HEK293 (cell line): ENCODE measurements at regions not wholly inside any gene's neighbourhood (a gene's known extent, or its start where the extent isn't known, plus 50 kb on each side); places are given as distances from the start of the nearest gene placed in this dataset.

Experiments
- CTCF ChIA-PET: fragments of 350-600 bp; formaldehyde crosslinking; extraction: SDS; loops from one replicate; lab custom pipeline; 2021; ENCODE audit warnings: antibody characterized with exemption; lab: Yijun Ruan, JAX
- POLR2A ChIA-PET: fragments of 300-600 bp; formaldehyde crosslinking; extraction: SDS; loops from one replicate; lab custom pipeline; 2020; ENCODE audit warnings: antibody characterized with exemption, inconsistent platforms; lab: Yijun Ruan, JAX
- H3K27ac ChIP-seq: fragments of 200-500 bp; sonication (Bioruptor generic); 2 replicates; pipeline ENCODE4 v1.5.1; 2014; ENCODE audit warnings: low read depth, low read length, control low read depth, inconsistent platforms; ENCODE audit errors: extremely low read depth
- H3K36me3 ChIP-seq, 2 experiments: fragments of 200-500 bp in 1 of 2; sonication (Bioruptor generic) in 1 of 2; 1 replicate in 1 of 2; 2 replicates in 1 of 2; pipeline ENCODE4 v1.5.1; 2014 to 2017; ENCODE audit warnings: inconsistent platforms in 2 of 2, low read length in 2 of 2; ENCODE audit not compliant: control insufficient read depth in 2 of 2, insufficient read depth in 1 of 2
- H3K4me1 ChIP-seq: fragments of 200-500 bp; sonication (Bioruptor generic); 2 replicates; pipeline ENCODE4 v1.5.1; 2014; ENCODE audit warnings: mild to moderate bottlenecking, low read length, inconsistent platforms; ENCODE audit not compliant: control insufficient read depth, insufficient read depth
- H3K4me3 ChIP-seq: 2 replicates; pipeline ENCODE4 v1.5.1; 2011; ENCODE audit warnings: low read depth, mild to moderate bottlenecking, control low read depth, low read length, moderate library complexity
- H3K9me3 ChIP-seq: fragments of 200-500 bp; sonication (Bioruptor generic); 2 replicates; pipeline ENCODE4 v1.5.1; 2014; ENCODE audit warnings: low read depth, low read length, inconsistent platforms; ENCODE audit not compliant: control insufficient read depth, insufficient read depth
- GFI1B ChIP-seq: fragments of 450-650 bp; formaldehyde crosslinking; IDR thresholded peaks from 2 replicates; pipeline ENCODE4 v1.5.1; 2016; ENCODE audit warnings: missing biosample characterization, missing genetic modification characterization
- HOXA7 ChIP-seq: sonication (generic); formaldehyde crosslinking; IDR thresholded peaks from 2 replicates; pipeline ENCODE4 v1.8.1; 2022; ENCODE audit warnings: missing genetic modification reagents, borderline replicate concordance
- HOXC10 ChIP-seq: sonication (generic); formaldehyde crosslinking; IDR thresholded peaks from 2 replicates; pipeline ENCODE4 v1.8.1; 2023; ENCODE audit warnings: mild to moderate bottlenecking, missing genetic modification reagents
- MYNN ChIP-seq: fragments of 450-650 bp; formaldehyde crosslinking; IDR thresholded peaks from 2 replicates; pipeline ENCODE4 v1.5.1; 2016; ENCODE audit warnings: missing biosample characterization, missing genetic modification characterization, borderline replicate concordance
- MZF1 ChIP-seq: fragments of 450-650 bp; formaldehyde crosslinking; IDR thresholded peaks from 2 replicates; pipeline ENCODE4 v1.5.1; 2017; ENCODE audit warnings: missing biosample characterization, missing genetic modification characterization, borderline replicate concordance
- SETDB1 ChIP-seq: IDR thresholded peaks from one replicate; pipeline ENCODE4 v1.6.1; 2017; ENCODE audit warnings: mild to moderate bottlenecking, low read length, moderate library complexity, mixed read lengths; ENCODE audit not compliant: insufficient read length
- SP3 ChIP-seq: fragments of 450-650 bp; formaldehyde crosslinking; IDR thresholded peaks from 2 replicates; pipeline ENCODE4 v1.5.1; 2016; ENCODE audit warnings: missing biosample characterization, missing genetic modification characterization
- TRIM28 ChIP-seq: IDR thresholded peaks from 2 replicates; pipeline ENCODE4 v1.6.1; 2011; ENCODE audit warnings: low read length, control low read depth, borderline replicate concordance
- ZBTB17 ChIP-seq: fragments of 450-650 bp; formaldehyde crosslinking; IDR thresholded peaks from 2 replicates; pipeline ENCODE4 v1.5.1; 2016; ENCODE audit warnings: missing biosample characterization, missing genetic modification characterization
- ZBTB48 ChIP-seq: fragments of 450-650 bp; formaldehyde crosslinking; IDR thresholded peaks from 2 replicates; pipeline ENCODE4 v1.5.1; 2016; ENCODE audit warnings: missing biosample characterization, missing genetic modification characterization
- ZNF155 ChIP-seq: fragments of 450-650 bp; formaldehyde crosslinking; IDR thresholded peaks from 2 replicates; pipeline ENCODE4 v1.5.1; 2016; ENCODE audit warnings: missing biosample characterization, missing genetic modification characterization
- ZNF174 ChIP-seq: fragments of 450-650 bp; formaldehyde crosslinking; IDR thresholded peaks from 2 replicates; pipeline ENCODE4 v1.5.0; 2017; ENCODE audit warnings: missing biosample characterization, mild to moderate bottlenecking, missing genetic modification characterization
- ZNF175 ChIP-seq: fragments of 450-650 bp; formaldehyde crosslinking; IDR thresholded peaks from 2 replicates; pipeline ENCODE4 v1.5.1; 2016; ENCODE audit warnings: missing biosample characterization, missing genetic modification characterization
- ZNF2 ChIP-seq: fragments of 450-650 bp; formaldehyde crosslinking; IDR thresholded peaks from 2 replicates; pipeline ENCODE4 v1.5.1; 2016; ENCODE audit warnings: missing biosample characterization, missing genetic modification characterization
- ZNF211 ChIP-seq: fragments of 450-650 bp; formaldehyde crosslinking; IDR thresholded peaks from 2 replicates; pipeline ENCODE4 v1.5.1; 2016; ENCODE audit warnings: low read depth, missing biosample characterization, missing genetic modification characterization
- ZNF239 ChIP-seq: fragments of 450-650 bp; formaldehyde crosslinking; IDR thresholded peaks from 2 replicates; pipeline ENCODE4 v1.5.1; 2016; ENCODE audit warnings: missing biosample characterization, missing genetic modification characterization
- ZNF248 ChIP-seq: fragments of 450-650 bp; formaldehyde crosslinking; IDR thresholded peaks from 2 replicates; pipeline ENCODE4 v1.5.1; 2017; ENCODE audit warnings: missing biosample characterization, missing genetic modification characterization
- ZNF521 ChIP-seq: fragments of 450-650 bp; formaldehyde crosslinking; IDR thresholded peaks from 2 replicates; pipeline ENCODE4 v1.5.1; 2017; ENCODE audit warnings: missing biosample characterization, mild to moderate bottlenecking, missing genetic modification characterization
- ZNF544 ChIP-seq: fragments of 450-650 bp; formaldehyde crosslinking; IDR thresholded peaks from 2 replicates; pipeline ENCODE4 v1.5.0; 2017; ENCODE audit warnings: missing biosample characterization, missing genetic modification characterization
- ZNF549 ChIP-seq: fragments of 450-650 bp; IDR thresholded peaks from 2 replicates; pipeline ENCODE4 v1.5.1; 2018; ENCODE audit warnings: missing biosample characterization, missing genetic modification characterization, mild to moderate bottlenecking, inconsistent platforms, moderate library complexity
- ZNF558 ChIP-seq: fragments of 450-650 bp; formaldehyde crosslinking; IDR thresholded peaks from 2 replicates; pipeline ENCODE4 v1.5.1; 2016; ENCODE audit warnings: missing biosample characterization, missing genetic modification characterization
- ZNF561 ChIP-seq: fragments of 450-650 bp; IDR thresholded peaks from 2 replicates; pipeline ENCODE4 v1.5.1; 2018; ENCODE audit warnings: missing biosample characterization, missing genetic modification characterization, borderline replicate concordance
- ZNF626 ChIP-seq: fragments of 450-650 bp; sonication (Bioruptor Pico); formaldehyde crosslinking; IDR thresholded peaks from 2 replicates; pipeline ENCODE4 v1.5.1; 2018; ENCODE audit warnings: missing biosample characterization, missing genetic modification characterization, inconsistent platforms
- ZNF707 ChIP-seq: fragments of 450-650 bp; formaldehyde crosslinking; IDR thresholded peaks from 2 replicates; pipeline ENCODE4 v1.5.1; 2016; ENCODE audit warnings: missing biosample characterization, missing genetic modification characterization
- ZNF830 ChIP-seq: fragments of 450-650 bp; IDR thresholded peaks from 2 replicates; pipeline ENCODE4 v1.5.0; 2018; ENCODE audit warnings: missing biosample characterization, missing genetic modification characterization, low read depth, mild to moderate bottlenecking, moderate library complexity
- ZNF837 ChIP-seq: fragments of 450-650 bp; formaldehyde crosslinking; IDR thresholded peaks from 2 replicates; pipeline ENCODE4 v1.5.1; 2016; ENCODE audit warnings: missing biosample characterization, missing genetic modification characterization
- TF ChIP-seq, protein P1 (sequence below): fragments of 450-650 bp; IDR thresholded peaks from 2 replicates; pipeline ENCODE4 v1.5.1; 2018; ENCODE audit warnings: missing biosample characterization, mild to moderate bottlenecking, missing genetic modification characterization
- TF ChIP-seq, protein P2 (sequence below): IDR thresholded peaks from 2 replicates; pipeline ENCODE4 v1.6.1; 2011; ENCODE audit warnings: mild to moderate bottlenecking, low read depth, low read length, borderline replicate concordance
- TF ChIP-seq, protein P3 (sequence below): fragments of 450-650 bp; formaldehyde crosslinking; IDR thresholded peaks from 2 replicates; pipeline ENCODE4 v1.5.1; 2016; ENCODE audit warnings: missing biosample characterization, missing genetic modification characterization, borderline replicate concordance
- TF ChIP-seq, protein P4 (sequence below): fragments of 450-650 bp; formaldehyde crosslinking; IDR thresholded peaks from 2 replicates; pipeline ENCODE4 v1.5.1; 2017; ENCODE audit warnings: missing biosample characterization, missing genetic modification characterization
- TF ChIP-seq, protein P5 (sequence below): fragments of 450-650 bp; formaldehyde crosslinking; IDR thresholded peaks from 2 replicates; pipeline ENCODE4 v1.5.1; 2016; ENCODE audit warnings: missing biosample characterization, missing genetic modification characterization

DNA sequence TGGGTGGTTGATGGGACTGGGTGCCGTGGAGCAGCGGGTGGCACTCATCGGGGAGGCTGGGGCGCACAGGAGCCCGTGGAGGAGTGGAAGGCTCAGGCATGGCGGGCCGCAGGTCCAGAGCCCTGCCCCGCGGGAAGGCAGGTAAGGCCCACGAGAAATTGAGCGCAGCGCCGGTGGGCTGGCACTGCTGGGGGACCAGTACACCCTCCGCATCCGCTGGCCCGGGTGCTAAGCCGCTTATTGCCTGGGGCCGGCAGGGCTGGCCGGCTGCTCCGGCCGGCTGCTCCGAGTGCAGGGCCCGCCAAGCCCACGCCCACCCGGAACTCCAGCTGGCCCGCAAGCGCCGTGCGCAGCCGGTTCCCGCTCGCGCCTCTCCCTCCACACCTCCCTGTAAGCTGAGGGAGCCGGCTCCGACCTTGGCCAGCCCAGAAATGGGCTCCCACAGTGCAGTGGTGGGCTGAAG, 85.1 kb upstream of the FAT4 start:
- Histone ChIP-seq H3K36me3 (no peaks in the 10 kb centered on the region), H3K9me3 (no peaks in the 10 kb centered on the region), H3K27ac (no peak overlapping the region), H3K4me1 (no peaks in the 10 kb centered on the region), H3K4me3 (no peak overlapping the region)
- TF ChIP-seq SP3 (tag by site-specific recombination) (no peak), MYNN (tag by site-specific recombination) (no peak), ZNF211 (tag by site-specific recombination) (no peak), ZNF2 (tag by site-specific recombination) (no peak), GFI1B (tag by site-specific recombination) (no peak), ZNF544 (no peak), TRIM28 (no peak), MZF1 (no peak), HOXA7 (CRISPR knock-in tag) (no peak), ZNF707 (tag by site-specific recombination) (no peak), ZNF175 (tag by site-specific recombination) (no peak), ZNF248 (tag by site-specific recombination) (no peak), SETDB1 (no peak), ZNF830 (tag by site-specific recombination) (no peak), ZBTB48 (tag by site-specific recombination) (no peak), ZNF549 (tag by site-specific recombination) (no peak), ZNF561 (tag by site-specific recombination) (no peak)
- TF ChIP-seq, protein P1, sequence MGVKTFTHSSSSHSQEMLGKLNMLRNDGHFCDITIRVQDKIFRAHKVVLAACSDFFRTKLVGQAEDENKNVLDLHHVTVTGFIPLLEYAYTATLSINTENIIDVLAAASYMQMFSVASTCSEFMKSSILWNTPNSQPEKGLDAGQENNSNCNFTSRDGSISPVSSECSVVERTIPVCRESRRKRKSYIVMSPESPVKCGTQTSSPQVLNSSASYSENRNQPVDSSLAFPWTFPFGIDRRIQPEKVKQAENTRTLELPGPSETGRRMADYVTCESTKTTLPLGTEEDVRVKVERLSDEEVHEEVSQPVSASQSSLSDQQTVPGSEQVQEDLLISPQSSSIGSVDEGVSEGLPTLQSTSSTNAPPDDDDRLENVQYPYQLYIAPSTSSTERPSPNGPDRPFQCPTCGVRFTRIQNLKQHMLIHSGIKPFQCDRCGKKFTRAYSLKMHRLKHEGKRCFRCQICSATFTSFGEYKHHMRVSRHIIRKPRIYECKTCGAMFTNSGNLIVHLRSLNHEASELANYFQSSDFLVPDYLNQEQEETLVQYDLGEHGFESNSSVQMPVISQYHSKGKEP: no peak
- TF ChIP-seq, protein P2, sequence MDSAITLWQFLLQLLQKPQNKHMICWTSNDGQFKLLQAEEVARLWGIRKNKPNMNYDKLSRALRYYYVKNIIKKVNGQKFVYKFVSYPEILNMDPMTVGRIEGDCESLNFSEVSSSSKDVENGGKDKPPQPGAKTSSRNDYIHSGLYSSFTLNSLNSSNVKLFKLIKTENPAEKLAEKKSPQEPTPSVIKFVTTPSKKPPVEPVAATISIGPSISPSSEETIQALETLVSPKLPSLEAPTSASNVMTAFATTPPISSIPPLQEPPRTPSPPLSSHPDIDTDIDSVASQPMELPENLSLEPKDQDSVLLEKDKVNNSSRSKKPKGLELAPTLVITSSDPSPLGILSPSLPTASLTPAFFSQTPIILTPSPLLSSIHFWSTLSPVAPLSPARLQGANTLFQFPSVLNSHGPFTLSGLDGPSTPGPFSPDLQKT: no peak
- TF ChIP-seq, protein P3, sequence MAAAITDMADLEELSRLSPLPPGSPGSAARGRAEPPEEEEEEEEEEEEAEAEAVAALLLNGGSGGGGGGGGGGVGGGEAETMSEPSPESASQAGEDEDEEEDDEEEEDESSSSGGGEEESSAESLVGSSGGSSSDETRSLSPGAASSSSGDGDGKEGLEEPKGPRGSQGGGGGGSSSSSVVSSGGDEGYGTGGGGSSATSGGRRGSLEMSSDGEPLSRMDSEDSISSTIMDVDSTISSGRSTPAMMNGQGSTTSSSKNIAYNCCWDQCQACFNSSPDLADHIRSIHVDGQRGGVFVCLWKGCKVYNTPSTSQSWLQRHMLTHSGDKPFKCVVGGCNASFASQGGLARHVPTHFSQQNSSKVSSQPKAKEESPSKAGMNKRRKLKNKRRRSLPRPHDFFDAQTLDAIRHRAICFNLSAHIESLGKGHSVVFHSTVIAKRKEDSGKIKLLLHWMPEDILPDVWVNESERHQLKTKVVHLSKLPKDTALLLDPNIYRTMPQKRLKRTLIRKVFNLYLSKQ (tag by site-specific recombination): no peak
- ChIA-PET CTCF (no interaction called here), POLR2A (no interaction called here)

DNA sequence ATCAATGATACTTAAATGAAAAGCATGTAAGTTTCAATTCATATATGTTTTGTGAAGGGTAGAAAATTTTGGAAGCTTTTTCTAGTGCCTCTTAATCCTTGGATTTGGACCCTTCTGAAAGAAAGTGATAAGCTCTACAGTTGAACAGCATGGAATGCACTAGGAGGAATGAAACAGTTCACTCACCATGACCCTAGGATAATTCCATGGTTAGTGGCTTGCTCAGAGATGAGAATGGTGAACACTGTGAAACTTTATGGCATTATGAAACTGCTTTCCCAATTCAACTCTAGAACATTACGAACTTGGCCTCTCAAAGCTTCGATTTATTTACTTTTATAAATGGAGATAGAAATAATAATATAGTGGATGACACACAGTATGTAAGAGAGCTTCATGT, 88.9 kb upstream of the FAT4 start:
- Histone ChIP-seq H3K4me3 (no peak overlapping the region), H3K4me1 (no peaks in the 10 kb centered on the region), H3K27ac (no peak overlapping the region), H3K9me3 (no peaks in the 10 kb centered on the region), H3K36me3 (no peaks in the 10 kb centered on the region)
- ChIA-PET POLR2A (no interaction called here), CTCF (interaction anchor here (0.6 kb wide), 1 partner anchor 211 kb away, joined by 4 read pairs; no protein-coding TSS in a partner anchor)
- TF ChIP-seq ZNF239 (tag by site-specific recombination): no peak
- TF ChIP-seq ZNF626 (tag by site-specific recombination): no peak
- TF ChIP-seq ZNF175 (tag by site-specific recombination): no peak
- no peak for TF ChIP-seq ZBTB17 (tag by site-specific recombination)
- TF ChIP-seq ZNF174: no peak
- TF ChIP-seq, protein P4, sequence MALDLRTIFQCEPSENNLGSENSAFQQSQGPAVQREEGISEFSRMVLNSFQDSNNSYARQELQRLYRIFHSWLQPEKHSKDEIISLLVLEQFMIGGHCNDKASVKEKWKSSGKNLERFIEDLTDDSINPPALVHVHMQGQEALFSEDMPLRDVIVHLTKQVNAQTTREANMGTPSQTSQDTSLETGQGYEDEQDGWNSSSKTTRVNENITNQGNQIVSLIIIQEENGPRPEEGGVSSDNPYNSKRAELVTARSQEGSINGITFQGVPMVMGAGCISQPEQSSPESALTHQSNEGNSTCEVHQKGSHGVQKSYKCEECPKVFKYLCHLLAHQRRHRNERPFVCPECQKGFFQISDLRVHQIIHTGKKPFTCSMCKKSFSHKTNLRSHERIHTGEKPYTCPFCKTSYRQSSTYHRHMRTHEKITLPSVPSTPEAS (tag by site-specific recombination): no peak
- TF ChIP-seq HOXC10 (CRISPR knock-in tag): no peak
- TF ChIP-seq ZNF558 (tag by site-specific recombination): no peak
- TF ChIP-seq ZNF155 (tag by site-specific recombination): no peak
- TF ChIP-seq ZNF521 (tag by site-specific recombination): no peak
- TF ChIP-seq, protein P5, sequence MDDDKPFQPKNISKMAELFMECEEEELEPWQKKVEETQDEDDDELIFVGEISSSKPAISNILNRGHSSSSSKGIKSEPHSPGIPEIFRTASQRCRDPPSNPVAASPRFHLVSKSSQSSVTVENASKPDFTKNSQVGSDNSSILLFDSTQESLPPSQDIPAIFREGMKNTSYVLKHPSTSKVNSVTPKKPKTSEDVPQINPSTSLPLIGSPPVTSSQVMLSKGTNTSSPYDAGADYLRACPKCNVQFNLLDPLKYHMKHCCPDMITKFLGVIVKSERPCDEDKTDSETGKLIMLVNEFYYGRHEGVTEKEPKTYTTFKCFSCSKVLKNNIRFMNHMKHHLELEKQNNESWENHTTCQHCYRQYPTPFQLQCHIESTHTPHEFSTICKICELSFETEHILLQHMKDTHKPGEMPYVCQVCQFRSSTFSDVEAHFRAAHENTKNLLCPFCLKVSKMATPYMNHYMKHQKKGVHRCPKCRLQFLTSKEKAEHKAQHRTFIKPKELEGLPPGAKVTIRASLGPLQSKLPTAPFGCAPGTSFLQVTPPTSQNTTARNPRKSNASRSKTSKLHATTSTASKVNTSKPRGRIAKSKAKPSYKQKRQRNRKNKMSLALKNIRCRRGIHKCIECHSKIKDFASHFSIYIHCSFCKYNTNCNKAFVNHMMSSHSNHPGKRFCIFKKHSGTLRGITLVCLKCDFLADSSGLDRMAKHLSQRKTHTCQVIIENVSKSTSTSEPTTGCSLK (tag by site-specific recombination): no peak
- no peak for TF ChIP-seq ZNF837 (tag by site-specific recombination)
